ENCODE measurements at regions not wholly inside any gene's neighbourhood (a gene's known extent, or its start where the extent isn't known, plus 50 kb on each side); places are given as distances from the start of the nearest gene placed in this dataset.

DNA sequence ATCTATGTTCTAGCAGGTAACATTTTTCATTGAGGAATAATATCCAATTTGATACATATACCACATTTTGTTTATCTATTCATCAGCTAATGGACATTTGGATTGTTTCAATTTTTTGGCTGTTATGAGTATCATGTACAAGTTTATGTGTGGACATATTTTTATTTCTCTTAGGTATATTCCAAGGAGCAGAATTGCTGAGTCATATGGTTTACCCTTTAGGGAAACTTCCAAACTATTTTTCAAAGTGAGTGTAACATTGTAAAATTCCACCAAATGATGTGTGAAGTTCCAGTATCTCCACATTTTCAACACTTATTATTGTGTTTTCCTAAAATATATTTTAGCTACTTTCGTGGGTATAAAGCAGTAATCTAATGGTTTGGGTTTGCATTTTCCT, 1789.9 kb downstream of the MRPL39 start:
- no peaks in the 10 kb centered on the region for H3K9me3 ChIP-seq (ENCODE audit: control insufficient read depth, insufficient read depth, low read depth, low read length)
- no peak overlapping the region for H3K4me3 ChIP-seq (ENCODE audit: low read depth, low read length)
- H3K36me3 ChIP-seq (ENCODE audit: control insufficient read depth in 2 of 2, insufficient read depth in 1 of 2, low read length in 2 of 2), result no peaks in the 10 kb centered on the region
- TF ChIP-seq ZNF426 (tag by site-specific recombination; IDR thresholded peaks at IDR 0.05) (no peak), ZNF624 (tag by site-specific recombination; IDR thresholded peaks at IDR 0.05) (no peak)
- TF ChIP-seq, protein P1, sequence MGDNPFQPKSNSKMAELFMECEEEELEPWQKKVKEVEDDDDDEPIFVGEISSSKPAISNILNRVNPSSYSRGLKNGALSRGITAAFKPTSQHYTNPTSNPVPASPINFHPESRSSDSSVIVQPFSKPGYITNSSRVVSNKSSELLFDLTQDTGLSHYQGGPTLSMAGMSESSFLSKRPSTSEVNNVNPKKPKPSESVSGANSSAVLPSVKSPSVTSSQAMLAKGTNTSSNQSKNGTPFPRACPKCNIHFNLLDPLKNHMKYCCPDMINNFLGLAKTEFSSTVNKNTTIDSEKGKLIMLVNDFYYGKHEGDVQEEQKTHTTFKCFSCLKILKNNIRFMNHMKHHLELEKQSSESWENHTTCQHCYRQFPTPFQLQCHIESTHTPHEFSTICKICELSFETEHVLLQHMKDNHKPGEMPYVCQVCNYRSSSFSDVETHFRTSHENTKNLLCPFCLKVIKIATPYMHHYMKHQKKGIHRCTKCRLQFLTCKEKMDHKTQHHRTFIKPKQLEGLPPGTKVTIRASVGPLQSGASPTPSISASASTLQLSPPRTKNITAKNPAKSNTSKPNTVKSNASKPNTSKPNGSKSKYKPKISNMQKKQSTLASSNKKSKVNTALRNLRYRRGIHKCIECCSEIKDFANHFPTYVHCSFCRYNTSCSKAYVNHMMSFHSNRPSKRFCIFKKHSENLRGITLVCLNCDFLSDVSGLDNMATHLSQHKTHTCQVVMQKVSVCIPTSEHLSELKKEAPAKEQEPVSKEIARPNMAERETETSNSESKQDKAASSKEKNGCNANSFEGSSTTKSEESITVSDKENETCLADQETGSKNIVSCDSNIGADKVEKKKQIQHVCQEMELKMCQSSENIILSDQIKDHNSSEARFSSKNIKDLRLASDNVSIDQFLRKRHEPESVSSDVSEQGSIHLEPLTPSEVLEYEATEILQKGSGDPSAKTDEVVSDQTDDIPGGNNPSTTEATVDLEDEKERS (tag by site-specific recombination; IDR thresholded peaks at IDR 0.05), result no peak
- ChIA-PET POLR2A (no interaction called here), CTCF (no interaction called here)
- H3K4me1 ChIP-seq (ENCODE audit: control insufficient read depth, insufficient read depth, low read length), result no peaks in the 10 kb centered on the region
- no peak overlapping the region for H3K27ac ChIP-seq (ENCODE audit: extremely low read depth, low read depth, low read length)

DNA sequence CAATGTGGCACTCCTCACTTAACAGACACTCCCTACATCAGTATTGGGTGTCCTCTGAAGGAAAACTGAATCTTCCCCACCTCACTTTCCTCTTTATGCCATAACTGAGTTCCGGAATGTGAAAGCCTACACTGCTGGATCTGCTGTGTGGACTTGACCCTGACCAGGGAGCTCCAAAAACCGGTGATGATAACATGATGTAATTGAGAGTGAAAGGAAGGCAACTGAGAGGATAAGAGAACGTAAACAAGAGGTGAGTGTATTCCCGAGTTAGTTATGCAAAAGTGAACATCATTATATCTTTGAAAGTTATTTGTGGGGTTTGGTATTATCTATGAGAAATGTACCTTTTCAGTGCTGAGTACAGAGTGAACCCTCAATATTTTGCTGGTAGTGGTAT, 1794.8 kb downstream of the MRPL39 start:
- TF ChIP-seq ZNF2 (tag by site-specific recombination; IDR thresholded peaks at IDR 0.05) (no peak), ZNF473 (tag by site-specific recombination; IDR thresholded peaks at IDR 0.05) (no peak), SETDB1 (IDR thresholded peaks at IDR 0.05; ENCODE audit: insufficient read length, low read length) (no peak), ZNF433 (tag by site-specific recombination; IDR thresholded peaks at IDR 0.05; ENCODE audit: low read depth) (no peak), ZEB2 (tag by site-specific recombination; IDR thresholded peaks at IDR 0.05) (no peak)
- TF ChIP-seq, protein P2, sequence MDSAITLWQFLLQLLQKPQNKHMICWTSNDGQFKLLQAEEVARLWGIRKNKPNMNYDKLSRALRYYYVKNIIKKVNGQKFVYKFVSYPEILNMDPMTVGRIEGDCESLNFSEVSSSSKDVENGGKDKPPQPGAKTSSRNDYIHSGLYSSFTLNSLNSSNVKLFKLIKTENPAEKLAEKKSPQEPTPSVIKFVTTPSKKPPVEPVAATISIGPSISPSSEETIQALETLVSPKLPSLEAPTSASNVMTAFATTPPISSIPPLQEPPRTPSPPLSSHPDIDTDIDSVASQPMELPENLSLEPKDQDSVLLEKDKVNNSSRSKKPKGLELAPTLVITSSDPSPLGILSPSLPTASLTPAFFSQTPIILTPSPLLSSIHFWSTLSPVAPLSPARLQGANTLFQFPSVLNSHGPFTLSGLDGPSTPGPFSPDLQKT (IDR thresholded peaks at IDR 0.05; ENCODE audit: borderline replicate concordance, low read depth, low read length), result no peak
- TF ChIP-seq, protein P3, sequence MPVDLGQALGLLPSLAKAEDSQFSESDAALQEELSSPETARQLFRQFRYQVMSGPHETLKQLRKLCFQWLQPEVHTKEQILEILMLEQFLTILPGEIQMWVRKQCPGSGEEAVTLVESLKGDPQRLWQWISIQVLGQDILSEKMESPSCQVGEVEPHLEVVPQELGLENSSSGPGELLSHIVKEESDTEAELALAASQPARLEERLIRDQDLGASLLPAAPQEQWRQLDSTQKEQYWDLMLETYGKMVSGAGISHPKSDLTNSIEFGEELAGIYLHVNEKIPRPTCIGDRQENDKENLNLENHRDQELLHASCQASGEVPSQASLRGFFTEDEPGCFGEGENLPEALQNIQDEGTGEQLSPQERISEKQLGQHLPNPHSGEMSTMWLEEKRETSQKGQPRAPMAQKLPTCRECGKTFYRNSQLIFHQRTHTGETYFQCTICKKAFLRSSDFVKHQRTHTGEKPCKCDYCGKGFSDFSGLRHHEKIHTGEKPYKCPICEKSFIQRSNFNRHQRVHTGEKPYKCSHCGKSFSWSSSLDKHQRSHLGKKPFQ (tag by site-specific recombination; IDR thresholded peaks at IDR 0.05), result no peak
- Histone ChIP-seq H3K27ac (ENCODE audit: extremely low read depth, low read depth, low read length) (no peak overlapping the region), H3K4me1 (ENCODE audit: control insufficient read depth, insufficient read depth, low read length) (no peaks in the 10 kb centered on the region), H3K4me3 (ENCODE audit: low read depth, low read length) (no peak overlapping the region), H3K36me3 (ENCODE audit: control insufficient read depth in 2 of 2, insufficient read depth in 1 of 2, low read length in 2 of 2) (no peaks in the 10 kb centered on the region), H3K9me3 (ENCODE audit: control insufficient read depth, insufficient read depth, low read depth, low read length) (no peaks in the 10 kb centered on the region)
- ChIA-PET POLR2A (no interaction called here), CTCF (interaction anchor here (0.6 kb wide), 1 partner anchor 373 kb away, joined by 4 read pairs; no protein-coding TSS in a partner anchor)

DNA sequence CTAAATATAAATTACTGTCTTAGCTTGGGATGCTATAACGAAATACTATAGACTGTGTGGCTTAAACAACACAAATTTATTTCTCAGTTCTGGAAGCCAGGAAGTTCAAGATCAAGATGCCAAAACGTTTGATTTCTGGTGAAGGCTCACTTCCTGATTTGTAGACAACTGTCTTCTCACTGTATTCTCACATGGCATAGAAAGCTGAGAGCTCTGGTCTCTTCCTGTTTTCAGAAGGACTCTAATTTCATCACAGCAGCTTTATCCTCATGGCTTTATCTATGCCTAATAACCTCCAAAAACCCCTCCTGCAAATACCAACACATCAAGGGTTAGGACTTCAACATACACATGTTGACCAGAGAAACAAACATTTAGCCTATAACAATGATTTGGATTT, 1795.5 kb downstream of the MRPL39 start:
- Histone ChIP-seq H3K36me3 (ENCODE audit: control insufficient read depth in 2 of 2, insufficient read depth in 1 of 2, low read length in 2 of 2) (no peaks in the 10 kb centered on the region), H3K27ac (ENCODE audit: extremely low read depth, low read depth, low read length) (no peak overlapping the region), H3K4me3 (ENCODE audit: low read depth, low read length) (no peak overlapping the region), H3K9me3 (ENCODE audit: control insufficient read depth, insufficient read depth, low read depth, low read length) (no peaks in the 10 kb centered on the region), H3K4me1 (ENCODE audit: control insufficient read depth, insufficient read depth, low read length) (no peaks in the 10 kb centered on the region)
- CTCF ChIA-PET, result interaction anchor here (0.6 kb wide), 1 partner anchor 372 kb away, joined by 4 read pairs; no protein-coding TSS in a partner anchor
- POLR2A ChIA-PET, result no interaction called here
- TF ChIP-seq, protein P4, sequence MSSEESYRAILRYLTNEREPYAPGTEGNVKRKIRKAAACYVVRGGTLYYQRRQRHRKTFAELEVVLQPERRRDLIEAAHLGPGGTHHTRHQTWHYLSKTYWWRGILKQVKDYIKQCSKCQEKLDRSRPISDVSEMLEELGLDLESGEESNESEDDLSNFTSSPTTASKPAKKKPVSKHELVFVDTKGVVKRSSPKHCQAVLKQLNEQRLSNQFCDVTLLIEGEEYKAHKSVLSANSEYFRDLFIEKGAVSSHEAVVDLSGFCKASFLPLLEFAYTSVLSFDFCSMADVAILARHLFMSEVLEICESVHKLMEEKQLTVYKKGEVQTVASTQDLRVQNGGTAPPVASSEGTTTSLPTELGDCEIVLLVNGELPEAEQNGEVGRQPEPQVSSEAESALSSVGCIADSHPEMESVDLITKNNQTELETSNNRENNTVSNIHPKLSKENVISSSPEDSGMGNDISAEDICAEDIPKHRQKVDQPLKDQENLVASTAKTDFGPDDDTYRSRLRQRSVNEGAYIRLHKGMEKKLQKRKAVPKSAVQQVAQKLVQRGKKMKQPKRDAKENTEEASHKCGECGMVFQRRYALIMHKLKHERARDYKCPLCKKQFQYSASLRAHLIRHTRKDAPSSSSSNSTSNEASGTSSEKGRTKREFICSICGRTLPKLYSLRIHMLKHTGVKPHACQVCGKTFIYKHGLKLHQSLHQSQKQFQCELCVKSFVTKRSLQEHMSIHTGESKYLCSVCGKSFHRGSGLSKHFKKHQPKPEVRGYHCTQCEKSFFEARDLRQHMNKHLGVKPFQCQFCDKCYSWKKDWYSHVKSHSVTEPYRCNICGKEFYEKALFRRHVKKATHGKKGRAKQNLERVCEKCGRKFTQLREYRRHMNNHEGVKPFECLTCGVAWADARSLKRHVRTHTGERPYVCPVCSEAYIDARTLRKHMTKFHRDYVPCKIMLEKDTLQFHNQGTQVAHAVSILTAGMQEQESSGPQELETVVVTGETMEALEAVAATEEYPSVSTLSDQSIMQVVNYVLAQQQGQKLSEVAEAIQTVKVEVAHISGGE (tag by site-specific recombination; conservative IDR thresholded peaks at IDR 0.05; ENCODE audit: low read depth), result no peak
- no peak for TF ChIP-seq ZNF664 (tag by site-specific recombination; IDR thresholded peaks at IDR 0.05)
- TF ChIP-seq, protein P5, sequence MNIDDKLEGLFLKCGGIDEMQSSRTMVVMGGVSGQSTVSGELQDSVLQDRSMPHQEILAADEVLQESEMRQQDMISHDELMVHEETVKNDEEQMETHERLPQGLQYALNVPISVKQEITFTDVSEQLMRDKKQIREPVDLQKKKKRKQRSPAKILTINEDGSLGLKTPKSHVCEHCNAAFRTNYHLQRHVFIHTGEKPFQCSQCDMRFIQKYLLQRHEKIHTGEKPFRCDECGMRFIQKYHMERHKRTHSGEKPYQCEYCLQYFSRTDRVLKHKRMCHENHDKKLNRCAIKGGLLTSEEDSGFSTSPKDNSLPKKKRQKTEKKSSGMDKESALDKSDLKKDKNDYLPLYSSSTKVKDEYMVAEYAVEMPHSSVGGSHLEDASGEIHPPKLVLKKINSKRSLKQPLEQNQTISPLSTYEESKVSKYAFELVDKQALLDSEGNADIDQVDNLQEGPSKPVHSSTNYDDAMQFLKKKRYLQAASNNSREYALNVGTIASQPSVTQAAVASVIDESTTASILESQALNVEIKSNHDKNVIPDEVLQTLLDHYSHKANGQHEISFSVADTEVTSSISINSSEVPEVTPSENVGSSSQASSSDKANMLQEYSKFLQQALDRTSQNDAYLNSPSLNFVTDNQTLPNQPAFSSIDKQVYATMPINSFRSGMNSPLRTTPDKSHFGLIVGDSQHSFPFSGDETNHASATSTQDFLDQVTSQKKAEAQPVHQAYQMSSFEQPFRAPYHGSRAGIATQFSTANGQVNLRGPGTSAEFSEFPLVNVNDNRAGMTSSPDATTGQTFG (tag by site-specific recombination; IDR thresholded peaks at IDR 0.05; ENCODE audit: borderline replicate concordance), result no peak
- TF ChIP-seq ZNF626 (tag by site-specific recombination; IDR thresholded peaks at IDR 0.05), result no peak

Data from HEK293 (cell line).